Omental fat pad (tissue), 3 donors: ENCODE measurements at regions not wholly inside any gene's neighbourhood (a gene's known extent, or its start where the extent isn't known, plus 50 kb on each side); places are given as distances from the start of the nearest gene placed in this dataset.

Experiments used
- ATAC-seq: fragments of 150-250 bp; one replicate; pipeline ENCODE4 v1.9.1; 2016; ENCODE audit warnings: mild to moderate bottlenecking, moderate library complexity; ENCODE audit not compliant: low FRiP score
- DNase-seq: peaks from one replicate; pipeline ENCODE4 v3.0.0-alpha.2; 2019; ENCODE audit warnings: low spot score
- TF ChIP-seq, protein P1 (sequence below), 3 donors: fragments of 450-650 bp; IDR thresholded peaks; one replicate each; pipeline ENCODE4 v1.5.1; 2016 to 2017; ENCODE audit warnings: antibody characterized with exemption in 3 of 3, mild to moderate bottlenecking in 3 of 3, moderate library complexity in 2 of 3

DNA sequence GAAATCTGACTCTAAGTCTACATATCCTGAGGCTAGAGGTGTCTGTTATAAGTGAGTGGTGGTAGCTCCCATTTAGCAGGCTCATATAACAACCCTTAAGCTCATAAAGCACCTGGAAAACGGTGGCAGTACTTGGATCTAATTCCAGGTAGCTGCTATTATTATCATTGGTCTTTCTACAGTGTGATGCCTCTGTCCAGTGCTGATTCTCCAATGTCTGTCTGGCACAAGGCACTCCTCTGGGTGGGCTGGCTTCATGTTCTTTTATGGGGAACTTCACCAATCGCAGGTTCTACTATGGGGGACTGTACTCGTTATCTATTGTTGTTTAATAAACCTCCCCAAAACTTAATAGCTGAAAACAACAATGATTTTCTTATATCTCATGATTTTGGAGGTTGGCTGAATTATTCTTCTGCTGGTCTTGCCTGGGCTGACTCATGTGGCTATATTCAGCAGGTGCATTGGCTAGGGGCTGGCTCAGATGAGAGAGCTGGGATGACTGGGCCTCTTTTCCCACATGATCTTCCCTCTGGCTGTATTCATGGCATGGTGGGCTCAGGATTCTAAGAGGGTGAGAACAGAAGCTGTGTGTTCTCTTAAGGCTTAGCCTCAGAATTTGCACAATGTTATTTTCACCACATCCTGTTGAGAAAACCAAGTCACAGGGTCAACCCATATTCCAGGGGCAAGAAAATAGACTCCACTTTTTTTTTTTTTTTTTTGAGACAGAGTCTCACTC lies 93.0 kb upstream of the PCGF5 start:
- TF ChIP-seq, protein P1, sequence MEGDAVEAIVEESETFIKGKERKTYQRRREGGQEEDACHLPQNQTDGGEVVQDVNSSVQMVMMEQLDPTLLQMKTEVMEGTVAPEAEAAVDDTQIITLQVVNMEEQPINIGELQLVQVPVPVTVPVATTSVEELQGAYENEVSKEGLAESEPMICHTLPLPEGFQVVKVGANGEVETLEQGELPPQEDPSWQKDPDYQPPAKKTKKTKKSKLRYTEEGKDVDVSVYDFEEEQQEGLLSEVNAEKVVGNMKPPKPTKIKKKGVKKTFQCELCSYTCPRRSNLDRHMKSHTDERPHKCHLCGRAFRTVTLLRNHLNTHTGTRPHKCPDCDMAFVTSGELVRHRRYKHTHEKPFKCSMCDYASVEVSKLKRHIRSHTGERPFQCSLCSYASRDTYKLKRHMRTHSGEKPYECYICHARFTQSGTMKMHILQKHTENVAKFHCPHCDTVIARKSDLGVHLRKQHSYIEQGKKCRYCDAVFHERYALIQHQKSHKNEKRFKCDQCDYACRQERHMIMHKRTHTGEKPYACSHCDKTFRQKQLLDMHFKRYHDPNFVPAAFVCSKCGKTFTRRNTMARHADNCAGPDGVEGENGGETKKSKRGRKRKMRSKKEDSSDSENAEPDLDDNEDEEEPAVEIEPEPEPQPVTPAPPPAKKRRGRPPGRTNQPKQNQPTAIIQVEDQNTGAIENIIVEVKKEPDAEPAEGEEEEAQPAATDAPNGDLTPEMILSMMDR (IDR thresholded peaks at IDR 0.05), result no peak
- DNase-seq, result no peak
- no peak for ATAC-seq

DNA sequence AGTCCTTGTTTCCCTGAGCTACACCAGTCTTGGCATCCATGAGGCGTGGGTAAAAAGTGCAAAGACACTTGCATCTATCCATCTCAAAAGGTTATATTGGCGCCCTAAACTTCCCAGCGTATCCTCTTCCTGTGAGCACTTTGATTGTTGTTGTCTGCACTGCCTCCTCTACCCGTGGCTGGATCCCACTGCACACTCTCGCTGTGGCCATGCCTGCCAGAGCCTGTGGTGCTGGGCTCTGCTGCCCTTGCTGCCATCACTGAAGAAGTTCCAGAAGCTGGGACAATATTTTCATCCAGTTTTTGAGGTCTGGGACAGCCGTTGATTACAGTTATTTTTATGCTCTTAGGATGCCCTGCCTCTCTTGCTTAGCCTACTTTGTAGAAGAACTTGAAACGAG lies 85.3 kb upstream of the PCGF5 start:
- ATAC-seq (no peak), DNase-seq (no peak)
- TF ChIP-seq, protein P1 (IDR thresholded peaks at IDR 0.05), result no peak

DNA sequence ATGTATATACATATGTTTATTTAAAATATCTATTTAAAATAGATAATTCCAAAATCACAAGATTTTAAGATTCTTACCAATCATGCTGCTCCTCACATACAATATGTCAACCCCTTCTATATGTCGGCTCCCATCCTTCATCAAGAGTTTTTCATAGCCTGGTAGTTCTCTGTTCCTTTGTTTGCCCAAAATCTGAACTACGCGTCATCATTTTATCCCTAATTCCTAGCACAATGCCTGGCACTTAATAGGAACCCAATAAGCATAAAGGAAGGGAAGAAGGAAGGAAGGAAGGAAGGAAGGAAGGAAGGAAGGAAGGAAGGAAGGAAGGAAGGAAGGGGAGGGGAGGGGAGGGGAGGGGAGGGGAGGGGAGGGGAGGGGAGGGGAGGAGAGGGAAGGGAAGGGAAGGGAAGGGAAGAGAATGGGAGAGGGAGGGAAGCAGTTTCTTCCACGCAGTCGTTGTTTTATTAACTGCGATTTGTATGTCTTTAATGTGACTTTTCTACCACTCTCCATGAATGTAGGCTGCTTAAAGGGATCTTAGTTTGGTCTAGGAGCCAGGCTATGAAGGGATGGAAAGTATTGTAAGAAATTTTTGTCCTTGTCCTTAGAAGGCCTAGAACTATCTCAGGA lies 83.3 kb upstream of the PCGF5 start:
- no peak for DNase-seq
- ATAC-seq, result no peak
- TF ChIP-seq, protein P1 (IDR thresholded peaks at IDR 0.05), result no peak

DNA sequence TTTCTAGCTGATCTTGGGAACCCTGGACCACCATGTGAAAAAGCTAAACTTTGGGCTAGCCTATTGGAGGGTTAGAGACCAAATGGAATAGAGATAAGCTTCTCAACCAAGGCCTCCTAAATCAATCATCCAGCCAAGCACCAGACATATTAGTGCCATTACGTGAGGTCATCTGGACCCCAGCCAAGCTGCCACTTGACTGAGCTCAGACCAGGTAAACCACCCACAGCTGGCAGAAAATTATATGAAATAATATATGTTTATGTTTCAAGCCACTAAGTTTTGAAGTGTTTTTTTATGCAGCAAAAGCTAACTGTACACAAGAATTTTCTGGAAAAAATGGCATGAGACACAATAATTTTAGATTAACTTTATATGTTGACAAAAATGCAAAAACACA lies 82.6 kb upstream of the PCGF5 start:
- DNase-seq (no peak), ATAC-seq (no peak)

DNA sequence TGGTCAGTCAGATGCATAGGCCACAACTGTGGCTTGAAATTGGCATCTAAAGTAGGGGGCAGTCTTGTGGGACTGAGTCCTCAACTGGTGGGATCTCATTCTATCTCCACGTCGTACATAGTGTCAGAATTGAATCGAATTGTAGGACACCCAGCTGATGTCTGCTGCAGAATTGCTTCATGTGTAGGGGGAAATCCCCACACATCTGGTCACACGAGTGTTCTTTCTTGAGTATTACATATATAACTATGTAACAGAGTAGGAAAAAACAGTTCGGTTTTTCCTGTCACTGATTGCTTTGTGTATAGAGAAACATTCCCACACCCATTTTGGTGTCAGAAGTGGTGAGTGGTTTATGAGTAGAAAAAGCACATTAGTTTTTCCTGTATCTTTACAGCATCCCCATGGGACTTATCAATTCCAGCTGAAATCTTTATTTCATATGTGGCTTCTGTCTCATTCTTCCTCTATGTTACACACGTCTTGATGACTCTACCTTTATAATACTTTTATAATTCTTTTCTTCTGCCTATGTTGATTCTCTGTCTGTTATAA lies 79.4 kb upstream of the PCGF5 start:
- ATAC-seq (no peak), DNase-seq (no peak)
- TF ChIP-seq, protein P1 (IDR thresholded peaks at IDR 0.05), result no peak

More for the DNA sequence above, 82.6 kb upstream of the PCGF5 start:
- TF ChIP-seq, protein P1 (IDR thresholded peaks at IDR 0.05), result no peak

DNA sequence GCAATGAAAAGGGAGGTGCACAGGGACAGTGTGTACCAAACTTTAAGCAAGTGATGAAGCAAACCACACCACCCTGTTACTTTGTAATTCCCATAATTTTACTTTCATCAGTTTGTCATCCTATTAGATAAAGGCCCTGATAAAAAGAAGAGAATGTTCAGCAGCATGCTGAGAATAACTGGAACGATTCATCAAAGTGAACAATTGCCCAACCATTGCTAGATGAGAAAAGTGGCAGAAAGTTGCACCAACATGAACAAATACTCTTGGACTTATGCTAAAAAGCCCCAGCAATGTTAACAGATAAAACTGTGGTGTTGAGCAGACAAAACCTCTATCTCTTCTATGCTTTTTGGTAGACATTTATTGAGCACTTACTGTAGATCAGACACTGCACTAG lies 75.5 kb upstream of the PCGF5 start:
- TF ChIP-seq, protein P1 (IDR thresholded peaks at IDR 0.05), result no peak
- DNase-seq (no peak), ATAC-seq (no peak)
